NB4 (cell line): ENCODE measurements at regions not wholly inside any gene's neighbourhood (a gene's known extent, or its start where the extent isn't known, plus 50 kb on each side); places are given as distances from the start of the nearest gene placed in this dataset.

ENCODE experiments used
- MYC ChIP-seq: IDR thresholded peaks from 2 replicates; pipeline ENCODE4 v1.6.1; 2011; ENCODE audit warnings: low read depth, low read length
- POLR2A ChIP-seq: IDR thresholded peaks from 2 replicates; pipeline ENCODE4 v1.6.1; 2011; ENCODE audit warnings: mild to moderate bottlenecking; ENCODE audit not compliant: insufficient read length; ENCODE audit errors: extremely low read depth
- TF ChIP-seq, protein P1 (sequence below): IDR thresholded peaks from one replicate; pipeline ENCODE4 v1.5.1; 2012; ENCODE audit warnings: low read depth, low read length
- TF ChIP-seq, protein P2 (sequence below): IDR thresholded peaks from 2 replicates; pipeline ENCODE4 v1.6.1; 2011; ENCODE audit warnings: low read depth, low read length

DNA sequence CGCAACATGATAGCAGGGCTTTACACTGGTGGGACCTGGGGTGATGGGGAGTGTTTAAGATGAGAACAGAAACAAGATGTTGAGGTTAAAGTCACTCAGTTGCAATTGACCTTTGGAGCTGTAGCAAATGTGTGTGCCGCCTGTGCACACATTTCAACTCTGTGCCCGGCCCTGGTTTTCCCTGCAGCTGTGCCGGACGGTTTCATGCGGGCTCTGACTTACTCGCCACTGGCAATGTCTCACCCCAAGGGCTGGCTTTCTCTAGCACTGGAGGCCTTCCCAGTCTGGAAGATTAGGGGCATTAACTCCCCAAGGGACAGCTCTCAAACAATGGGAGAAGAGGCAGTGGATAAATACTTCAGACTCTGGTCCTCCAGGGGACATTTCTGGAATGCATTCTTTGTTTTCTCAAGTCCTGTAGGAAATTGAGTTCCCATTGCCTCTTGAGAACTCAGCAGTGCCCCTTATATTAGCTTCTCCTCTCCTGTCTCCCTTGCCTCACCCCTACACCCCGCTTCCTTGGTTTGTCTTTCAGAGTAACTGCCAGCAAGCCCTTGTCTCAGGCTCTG is 152.5 kb downstream of the EDEM1 start:
- TF ChIP-seq, protein P1, sequence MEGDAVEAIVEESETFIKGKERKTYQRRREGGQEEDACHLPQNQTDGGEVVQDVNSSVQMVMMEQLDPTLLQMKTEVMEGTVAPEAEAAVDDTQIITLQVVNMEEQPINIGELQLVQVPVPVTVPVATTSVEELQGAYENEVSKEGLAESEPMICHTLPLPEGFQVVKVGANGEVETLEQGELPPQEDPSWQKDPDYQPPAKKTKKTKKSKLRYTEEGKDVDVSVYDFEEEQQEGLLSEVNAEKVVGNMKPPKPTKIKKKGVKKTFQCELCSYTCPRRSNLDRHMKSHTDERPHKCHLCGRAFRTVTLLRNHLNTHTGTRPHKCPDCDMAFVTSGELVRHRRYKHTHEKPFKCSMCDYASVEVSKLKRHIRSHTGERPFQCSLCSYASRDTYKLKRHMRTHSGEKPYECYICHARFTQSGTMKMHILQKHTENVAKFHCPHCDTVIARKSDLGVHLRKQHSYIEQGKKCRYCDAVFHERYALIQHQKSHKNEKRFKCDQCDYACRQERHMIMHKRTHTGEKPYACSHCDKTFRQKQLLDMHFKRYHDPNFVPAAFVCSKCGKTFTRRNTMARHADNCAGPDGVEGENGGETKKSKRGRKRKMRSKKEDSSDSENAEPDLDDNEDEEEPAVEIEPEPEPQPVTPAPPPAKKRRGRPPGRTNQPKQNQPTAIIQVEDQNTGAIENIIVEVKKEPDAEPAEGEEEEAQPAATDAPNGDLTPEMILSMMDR = no peak
- TF ChIP-seq POLR2A (no peak), MYC (no peak)
- TF ChIP-seq, protein P2, sequence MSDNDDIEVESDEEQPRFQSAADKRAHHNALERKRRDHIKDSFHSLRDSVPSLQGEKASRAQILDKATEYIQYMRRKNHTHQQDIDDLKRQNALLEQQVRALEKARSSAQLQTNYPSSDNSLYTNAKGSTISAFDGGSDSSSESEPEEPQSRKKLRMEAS = no peak
